ENCODE measurements at regions not wholly inside any gene's neighbourhood (a gene's known extent, or its start where the extent isn't known, plus 50 kb on each side); places are given as distances from the start of the nearest gene placed in this dataset.

DNA sequence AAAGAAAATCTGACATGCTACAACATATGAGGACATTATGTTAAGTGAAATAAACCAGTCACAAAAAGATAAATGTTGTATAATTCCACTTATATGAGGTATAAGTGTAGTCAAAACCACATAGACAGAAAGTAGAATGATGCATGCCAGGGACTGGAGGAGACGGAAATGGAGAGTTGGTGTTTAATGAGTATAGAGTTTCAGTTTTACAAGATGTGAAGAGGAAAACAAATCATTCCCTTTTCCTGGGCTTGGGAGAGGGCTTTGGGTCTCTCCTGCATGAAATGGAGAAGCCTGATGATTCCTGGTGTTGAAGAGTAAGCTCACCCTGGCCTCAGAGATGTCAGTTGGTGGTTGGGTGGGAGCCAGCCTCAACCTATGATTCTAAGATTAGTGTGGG lies 158.4 kb upstream of the PLXNC1 start:
- Histone ChIP-seq H3K27ac (no peak overlapping the region), H3K27me3 (no peaks in the 10 kb centered on the region), H3K9me3 (no peaks in the 10 kb centered on the region), H3K4me3 (no peak overlapping the region), H3K36me3 (no peaks in the 10 kb centered on the region), H3K4me1 (no peaks in the 10 kb centered on the region)
- TF ChIP-seq EP300 (IDR thresholded peaks at IDR 0.05) = no peak
- no peak for TF ChIP-seq POLR2A (IDR thresholded peaks at IDR 0.05)
- TF ChIP-seq, protein P1, sequence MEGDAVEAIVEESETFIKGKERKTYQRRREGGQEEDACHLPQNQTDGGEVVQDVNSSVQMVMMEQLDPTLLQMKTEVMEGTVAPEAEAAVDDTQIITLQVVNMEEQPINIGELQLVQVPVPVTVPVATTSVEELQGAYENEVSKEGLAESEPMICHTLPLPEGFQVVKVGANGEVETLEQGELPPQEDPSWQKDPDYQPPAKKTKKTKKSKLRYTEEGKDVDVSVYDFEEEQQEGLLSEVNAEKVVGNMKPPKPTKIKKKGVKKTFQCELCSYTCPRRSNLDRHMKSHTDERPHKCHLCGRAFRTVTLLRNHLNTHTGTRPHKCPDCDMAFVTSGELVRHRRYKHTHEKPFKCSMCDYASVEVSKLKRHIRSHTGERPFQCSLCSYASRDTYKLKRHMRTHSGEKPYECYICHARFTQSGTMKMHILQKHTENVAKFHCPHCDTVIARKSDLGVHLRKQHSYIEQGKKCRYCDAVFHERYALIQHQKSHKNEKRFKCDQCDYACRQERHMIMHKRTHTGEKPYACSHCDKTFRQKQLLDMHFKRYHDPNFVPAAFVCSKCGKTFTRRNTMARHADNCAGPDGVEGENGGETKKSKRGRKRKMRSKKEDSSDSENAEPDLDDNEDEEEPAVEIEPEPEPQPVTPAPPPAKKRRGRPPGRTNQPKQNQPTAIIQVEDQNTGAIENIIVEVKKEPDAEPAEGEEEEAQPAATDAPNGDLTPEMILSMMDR (IDR thresholded peaks at IDR 0.05) = no peak
- no peak for DNase-seq (ENCODE audit: low spot score in 2 of 2)
- WGBS, 2 donors = 98 to 100% methylated on average over 1 of the region's 1 CpG

DNA sequence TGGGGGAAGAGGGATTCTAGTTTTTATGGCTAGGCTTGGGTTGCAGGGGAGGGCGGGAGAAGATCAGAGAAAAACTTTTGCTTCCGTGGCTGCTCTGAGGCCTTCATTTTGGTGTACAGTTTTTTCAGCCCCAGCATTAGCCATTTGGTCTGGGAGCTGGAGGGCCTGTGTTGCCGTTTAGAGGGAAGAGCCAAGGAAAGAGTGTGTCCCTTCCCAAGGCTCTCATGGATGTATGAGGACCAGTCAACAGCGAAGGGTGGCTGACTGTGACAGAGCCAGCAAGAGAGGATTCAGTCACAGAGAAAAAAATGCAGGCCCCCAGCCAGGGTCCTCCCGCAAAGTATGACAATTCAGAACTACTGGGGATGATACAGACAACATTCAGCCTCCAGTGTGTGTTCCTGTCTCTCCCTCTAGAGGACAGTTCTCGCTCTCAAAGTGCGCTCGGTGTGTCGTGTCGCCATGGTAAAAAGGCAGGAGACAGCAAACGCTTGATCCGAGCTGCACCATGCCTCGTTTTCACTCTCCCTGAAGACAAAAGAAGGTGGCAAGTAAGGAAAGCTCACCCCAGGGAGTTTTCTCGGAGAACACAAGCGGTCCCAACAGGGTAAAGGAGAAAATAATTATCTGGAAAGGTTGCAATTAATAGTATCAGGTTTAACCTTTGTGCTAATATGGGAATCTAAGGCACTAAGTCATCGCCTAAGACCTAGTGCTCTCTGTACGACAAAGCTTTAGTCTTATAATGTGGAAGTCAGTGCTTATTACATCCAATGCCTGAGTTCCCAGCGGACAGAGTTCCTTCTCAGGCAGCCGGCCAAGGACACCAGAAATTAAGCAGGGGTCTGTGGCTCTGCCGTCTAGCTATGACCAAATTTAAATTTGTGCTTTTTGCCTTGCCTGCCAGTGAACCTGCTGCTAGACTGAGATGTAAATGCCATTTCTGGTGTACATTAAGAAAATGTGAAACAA lies 157.3 kb upstream of the PLXNC1 start:
- Histone ChIP-seq H3K9me3 (no peaks in the 10 kb centered on the region), H3K27ac (no peak overlapping the region), H3K4me3 (no peak overlapping the region), H3K27me3 (no peaks in the 10 kb centered on the region), H3K36me3 (no peaks in the 10 kb centered on the region), H3K4me1 (no peaks in the 10 kb centered on the region)
- 37 to 43% methylated on average over 20 of the region's 20 CpGs for WGBS, 2 donors
- no peak for DNase-seq (ENCODE audit: low spot score in 2 of 2)
- TF ChIP-seq EP300 (IDR thresholded peaks at IDR 0.05) (no peak), POLR2A (IDR thresholded peaks at IDR 0.05) (no peak)
- TF ChIP-seq, protein P1 (IDR thresholded peaks at IDR 0.05) = peak in 2 of 5 experiments; percentile 14 to 25

DNA sequence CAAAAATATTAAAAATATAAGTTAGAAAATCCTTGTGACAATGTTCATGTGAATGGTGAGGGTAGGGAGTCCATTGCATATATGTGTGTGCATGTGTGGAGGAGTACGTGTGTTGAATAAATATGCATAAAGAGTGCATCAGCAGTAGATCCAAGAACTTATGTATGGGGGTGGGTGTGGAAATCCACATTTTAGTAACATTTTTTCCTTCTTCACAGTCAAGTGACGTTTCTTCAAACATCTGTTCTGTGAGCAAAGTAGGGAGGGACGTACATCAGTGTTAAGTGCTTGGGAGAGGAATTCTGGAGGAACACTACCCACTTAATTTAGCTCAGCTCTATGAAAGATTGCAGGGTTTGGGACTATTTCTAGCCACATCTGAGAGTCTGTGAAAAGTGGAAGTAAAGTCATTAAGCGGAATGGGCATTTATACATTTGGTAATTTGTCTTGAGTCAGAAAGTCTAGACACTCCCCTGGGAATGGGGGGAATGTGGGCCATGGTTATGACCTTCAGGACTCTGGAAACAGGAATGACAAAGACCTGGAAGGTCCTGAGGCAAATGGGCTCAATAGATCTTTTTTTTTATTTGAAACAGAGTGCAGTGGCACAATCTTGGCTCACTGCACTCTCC lies 156.4 kb upstream of the PLXNC1 start:
- Histone ChIP-seq H3K27me3 (no peaks in the 10 kb centered on the region), H3K36me3 (no peaks in the 10 kb centered on the region), H3K4me1 (no peaks in the 10 kb centered on the region), H3K4me3 (no peak overlapping the region), H3K27ac (no peak overlapping the region), H3K9me3 (no peaks in the 10 kb centered on the region)
- 67 to 79% methylated on average over 4 of the region's 4 CpGs for WGBS, 2 donors
- DNase-seq (ENCODE audit: low spot score in 2 of 2) = no peak
- no peak for TF ChIP-seq POLR2A (IDR thresholded peaks at IDR 0.05)
- TF ChIP-seq EP300 (IDR thresholded peaks at IDR 0.05) = no peak
- TF ChIP-seq, protein P1 (IDR thresholded peaks at IDR 0.05) = no peak

DNA sequence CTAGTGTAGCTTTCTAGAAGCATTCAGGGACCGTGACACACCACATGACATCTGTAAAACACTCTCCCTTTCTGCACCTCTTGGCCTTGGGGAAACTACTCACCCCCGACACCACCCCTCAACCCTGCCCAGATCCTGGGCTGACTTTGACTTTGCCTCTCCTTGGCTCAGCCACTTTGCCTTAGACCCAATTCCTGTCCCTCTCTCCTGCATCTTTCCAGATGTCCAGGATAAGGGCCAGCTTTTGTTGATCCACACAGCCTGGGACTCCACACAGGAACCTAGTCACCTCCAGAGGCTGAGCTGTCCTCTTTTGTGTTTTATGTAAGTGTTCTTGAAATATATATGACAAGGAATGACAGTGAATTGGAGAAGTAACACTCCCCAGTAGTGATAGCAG lies 153.7 kb upstream of the PLXNC1 start:
- Histone ChIP-seq H3K4me1 (no peaks in the 10 kb centered on the region), H3K36me3 (no peaks in the 10 kb centered on the region), H3K9me3 (peaks cover 0 to 8% (median 4%) of the 10 kb centered on the region in 4 donors), H3K27me3 (no peaks in the 10 kb centered on the region), H3K4me3 (no peak overlapping the region), H3K27ac (no peak overlapping the region)
- TF ChIP-seq, protein P1 (IDR thresholded peaks at IDR 0.05) = no peak
- TF ChIP-seq EP300 (IDR thresholded peaks at IDR 0.05) (no peak), POLR2A (IDR thresholded peaks at IDR 0.05) (no peak)
- 45 to 46% methylated on average over 2 of the region's 2 CpGs for WGBS, 2 donors
- DNase-seq (ENCODE audit: low spot score in 2 of 2) = no peak

GRCh38 chr12:93996321-93996720 lies 152.1 kb upstream of the PLXNC1 start:
- H3K27me3 ChIP-seq = no peaks in the 10 kb centered on the region
- peaks cover 0 to 8% (median 4%) of the 10 kb centered on the region in 4 donors for H3K9me3 ChIP-seq
- TF ChIP-seq, protein P1 (IDR thresholded peaks at IDR 0.05) = no peak
- TF ChIP-seq POLR2A (IDR thresholded peaks at IDR 0.05) (no peak), EP300 (IDR thresholded peaks at IDR 0.05) (no peak)
- H3K4me1 ChIP-seq = no peaks in the 10 kb centered on the region
- no peaks in the 10 kb centered on the region for H3K36me3 ChIP-seq
- no peak for DNase-seq (ENCODE audit: low spot score in 2 of 2)
- 47 to 65% methylated on average over 1 of the region's 1 CpG for WGBS, 2 donors
- no peak overlapping the region for H3K27ac ChIP-seq
- H3K4me3 ChIP-seq = no peak overlapping the region
